Mesenchymal stem cell (in vitro differentiated cells and primary cell): ENCODE measurements at regions not wholly inside any gene's neighbourhood (a gene's known extent, or its start where the extent isn't known, plus 50 kb on each side); places are given as distances from the start of the nearest gene placed in this dataset.
A peak's percentile ranks its signal among the peaks of the same experiment; 100 is the strongest.

Source experiments
- DNase-seq: peaks from one replicate; pipeline ENCODE4 v3.0.0-alpha.2; 2013
- H2AFZ ChIP-seq: one replicate; pipeline ENCODE4 v1.6.1; 2013; ENCODE audit warnings: low read depth, mild to moderate bottlenecking, control low read depth, inconsistent platforms, low read length, moderate library complexity
- H2AK5ac ChIP-seq: 2 replicates; pipeline ENCODE4 v1.6.1; 2013; ENCODE audit warnings: low read length, moderate library complexity, mild to moderate bottlenecking, inconsistent platforms; ENCODE audit not compliant: severe bottlenecking
- H2BK120ac ChIP-seq: one replicate; pipeline ENCODE4 v1.6.1; 2013; ENCODE audit warnings: low read depth, mild to moderate bottlenecking, inconsistent platforms, low read length, moderate library complexity
- H2BK12ac ChIP-seq, 2 experiments: one replicate each; pipeline ENCODE4 v1.6.1; 2013; ENCODE audit warnings: inconsistent platforms in 2 of 2, low read length in 2 of 2, mild to moderate bottlenecking in 2 of 2, moderate library complexity in 2 of 2, control low read depth in 1 of 2
- H2BK15ac ChIP-seq: one replicate; pipeline ENCODE4 v1.6.1; 2013; ENCODE audit warnings: mild to moderate bottlenecking, low read depth, inconsistent platforms; ENCODE audit not compliant: poor library complexity, severe bottlenecking
- H2BK5ac ChIP-seq: 2 replicates; pipeline ENCODE4 v1.6.1; 2013; ENCODE audit warnings: low read depth, mild to moderate bottlenecking, low read length, control low read depth, inconsistent platforms; ENCODE audit not compliant: poor library complexity, severe bottlenecking
- H3K14ac ChIP-seq, 2 experiments: one replicate each; pipeline ENCODE4 v1.6.1; 2013; ENCODE audit warnings: inconsistent platforms in 2 of 2, low read length in 2 of 2, control low read depth in 1 of 2, mild to moderate bottlenecking in 1 of 2, moderate library complexity in 1 of 2
- H3K18ac ChIP-seq, 2 experiments: one replicate each; pipeline ENCODE4 v1.6.1; 2013; ENCODE audit warnings: inconsistent platforms in 2 of 2, low read length in 2 of 2, control low read depth in 1 of 2, low read depth in 1 of 2, mild to moderate bottlenecking in 1 of 2
- H3K23ac ChIP-seq, 2 experiments: one replicate each; pipeline ENCODE4 v1.6.1; 2013; ENCODE audit warnings: inconsistent platforms in 2 of 2, low read length in 2 of 2, mild to moderate bottlenecking in 2 of 2, moderate library complexity in 2 of 2, control low read depth in 1 of 2
- H3K27ac ChIP-seq: 2 replicates; pipeline ENCODE4 v1.5.1; 2013; ENCODE audit warnings: mild to moderate bottlenecking, moderate library complexity, low read length, control low read depth, inconsistent platforms; ENCODE audit not compliant: poor library complexity, severe bottlenecking
- H3K27me3 ChIP-seq, 2 experiments: 2 replicates each; pipeline versions ENCODE4 v1.6.1 to v1.7.0; 2013; ENCODE audit warnings: low read length in 2 of 2, mild to moderate bottlenecking in 2 of 2, moderate library complexity in 2 of 2, control low read depth in 1 of 2, inconsistent platforms in 1 of 2; ENCODE audit not compliant: control insufficient read depth in 1 of 2, insufficient read depth in 1 of 2
- H3K36me3 ChIP-seq, 2 experiments: 2 replicates each; pipeline versions ENCODE4 v1.6.1 to v1.7.0; 2013; ENCODE audit warnings: low read length in 2 of 2, control low read depth in 1 of 2, inconsistent platforms in 1 of 2, low read depth in 1 of 2, mild to moderate bottlenecking in 1 of 2; ENCODE audit not compliant: insufficient read depth in 2 of 2, control insufficient read depth in 1 of 2
- H3K4ac ChIP-seq, 2 experiments: one replicate each; pipeline ENCODE4 v1.6.1; 2013; ENCODE audit warnings: inconsistent platforms in 2 of 2, low read length in 2 of 2, mild to moderate bottlenecking in 2 of 2, moderate library complexity in 2 of 2, control low read depth in 1 of 2, low read depth in 1 of 2
- H3K4me1 ChIP-seq: 2 replicates; pipeline ENCODE4 v1.6.1; 2013; ENCODE audit warnings: low read depth, low read length, control low read depth; ENCODE audit not compliant: control insufficient read depth, insufficient read depth
- H3K4me2 ChIP-seq: 2 replicates; pipeline ENCODE4 v1.6.1; 2013; ENCODE audit warnings: low read length, mild to moderate bottlenecking, inconsistent platforms; ENCODE audit not compliant: poor library complexity, severe bottlenecking
- H3K4me3 ChIP-seq, 2 experiments: 2 replicates each; pipeline versions ENCODE4 v1.5.1 to v1.7.0; 2013; ENCODE audit warnings: low read length in 2 of 2, mild to moderate bottlenecking in 2 of 2, control low read depth in 1 of 2, low read depth in 1 of 2; ENCODE audit not compliant: insufficient read depth in 1 of 2
- H3K79me1 ChIP-seq: replicated peaks from 2 replicates; pipeline ENCODE4 v1.6.1; 2013; ENCODE audit warnings: mild to moderate bottlenecking, control low read depth, low read length, inconsistent platforms; ENCODE audit not compliant: poor library complexity, severe bottlenecking
- H3K9ac ChIP-seq: 2 replicates; pipeline ENCODE4 v1.7.0; 2013; ENCODE audit warnings: mild to moderate bottlenecking, low read length, moderate library complexity
- H3K9me3 ChIP-seq: 2 replicates; pipeline ENCODE4 v1.7.0; 2013; ENCODE audit warnings: mild to moderate bottlenecking, low read length; ENCODE audit not compliant: control insufficient read depth
- H4K8ac ChIP-seq: one replicate; pipeline ENCODE4 v1.6.1; 2013; ENCODE audit warnings: inconsistent platforms, mild to moderate bottlenecking, low read length, moderate library complexity
- H4K91ac ChIP-seq: one replicate; pipeline ENCODE4 v1.6.1; 2013; ENCODE audit warnings: mild to moderate bottlenecking, low read length, inconsistent platforms
- WGBS: methylation state at CpG from one replicate; pipeline ENCODE4 v1.1.7; 2013; ENCODE audit warnings: mixed read lengths; 5-methylcytosine and 5-hydroxymethylcytosine counted together

- no peak overlapping the region for H3K9ac ChIP-seq
- H2AK5ac ChIP-seq, result no peak overlapping the region
- H3K4me3 ChIP-seq, result no peak overlapping the region
- no peak overlapping the region for H3K14ac ChIP-seq
- peaks cover 13% of the 10 kb centered on the region for H3K9me3 ChIP-seq
- H2BK120ac ChIP-seq, result no peak overlapping the region
- H3K4ac ChIP-seq, result no peak overlapping the region
- H3K36me3 ChIP-seq, result no peaks in the 10 kb centered on the region
- no peak for DNase-seq
- H3K23ac ChIP-seq, result no peak overlapping the region
- H3K27ac ChIP-seq, result no peak overlapping the region
- no peak overlapping the region for H2AFZ ChIP-seq
- H4K8ac ChIP-seq, result no peak overlapping the region
- H3K4me2 ChIP-seq, result no peak overlapping the region
- no peak overlapping the region for H2BK12ac ChIP-seq
- no peak overlapping the region for H3K18ac ChIP-seq
- no peaks in the 10 kb centered on the region for H3K27me3 ChIP-seq
- 90% methylated on average over 2 of the region's 2 CpGs for WGBS
- H3K4me1 ChIP-seq, result no peaks in the 10 kb centered on the region
- H2BK5ac ChIP-seq, result no peak overlapping the region
- H3K79me1 ChIP-seq, result no peaks in the 10 kb centered on the region
- no peak overlapping the region for H4K91ac ChIP-seq
- H2BK15ac ChIP-seq, result no peak overlapping the region
Measured at GRCh38 chr4:30024526-30024925, 695.6 kb upstream of the PCDH7 start.

GRCh38 chr4:30028826-30029225 is 691.3 kb upstream of the PCDH7 start:
- no peak overlapping the region for H3K14ac ChIP-seq
- no peak overlapping the region for H2BK5ac ChIP-seq
- H3K18ac ChIP-seq, result no peak overlapping the region
- H2BK12ac ChIP-seq, result no peak overlapping the region
- no peak overlapping the region for H2BK15ac ChIP-seq
- no peaks in the 10 kb centered on the region for H3K27me3 ChIP-seq
- H3K4ac ChIP-seq, result no peak overlapping the region
- H3K4me3 ChIP-seq, result no peak overlapping the region
- peak; percentile 3 for DNase-seq
- H2BK120ac ChIP-seq, result no peak overlapping the region
- no peak overlapping the region for H2AFZ ChIP-seq
- H3K23ac ChIP-seq, result no peak overlapping the region
- no peaks in the 10 kb centered on the region for H3K4me1 ChIP-seq
- no peaks in the 10 kb centered on the region for H3K79me1 ChIP-seq
- no peak overlapping the region for H2AK5ac ChIP-seq
- no peak overlapping the region for H3K27ac ChIP-seq
- no peaks in the 10 kb centered on the region for H3K36me3 ChIP-seq
- H3K9me3 ChIP-seq, result no peaks in the 10 kb centered on the region
- H3K9ac ChIP-seq, result no peak overlapping the region
- no peak overlapping the region for H3K4me2 ChIP-seq
- no peak overlapping the region for H4K91ac ChIP-seq
- no peak overlapping the region for H4K8ac ChIP-seq

GRCh38 chr4:30056016-30056766 is 664.0 kb upstream of the PCDH7 start:
- H2BK5ac ChIP-seq, result no peak overlapping the region
- no peak overlapping the region for H3K27ac ChIP-seq
- no peak overlapping the region for H3K23ac ChIP-seq
- H2BK15ac ChIP-seq, result no peak overlapping the region
- no peaks in the 10 kb centered on the region for H3K79me1 ChIP-seq
- H4K8ac ChIP-seq, result no peak overlapping the region
- no peaks in the 10 kb centered on the region for H3K4me1 ChIP-seq
- DNase-seq, result no peak
- no peak overlapping the region for H2BK120ac ChIP-seq
- H2BK12ac ChIP-seq, result no peak overlapping the region
- H3K9ac ChIP-seq, result no peak overlapping the region
- H3K14ac ChIP-seq, result no peak overlapping the region
- H2AFZ ChIP-seq, result no peak overlapping the region
- H3K36me3 ChIP-seq, result no peaks in the 10 kb centered on the region
- no peak overlapping the region for H2AK5ac ChIP-seq
- H3K27me3 ChIP-seq, result no peaks in the 10 kb centered on the region
- H3K4ac ChIP-seq, result no peak overlapping the region
- WGBS, result 95% methylated on average over 2 of the region's 5 CpGs
- no peak overlapping the region for H3K4me2 ChIP-seq
- H3K4me3 ChIP-seq, result no peak overlapping the region
- no peak overlapping the region for H3K18ac ChIP-seq
- no peaks in the 10 kb centered on the region for H3K9me3 ChIP-seq
- no peak overlapping the region for H4K91ac ChIP-seq

- H2BK15ac ChIP-seq, result no peak overlapping the region
- H3K14ac ChIP-seq, result no peak overlapping the region
- H4K91ac ChIP-seq, result no peak overlapping the region
- H2AFZ ChIP-seq, result no peak overlapping the region
- H3K23ac ChIP-seq, result no peak overlapping the region
- no peaks in the 10 kb centered on the region for H3K9me3 ChIP-seq
- H3K18ac ChIP-seq, result no peak overlapping the region
- 88% methylated on average over 1 of the region's 1 CpG for WGBS
- H3K36me3 ChIP-seq, result no peaks in the 10 kb centered on the region
- no peak overlapping the region for H3K27ac ChIP-seq
- no peaks in the 10 kb centered on the region for H3K79me1 ChIP-seq
- H2BK12ac ChIP-seq, result no peak overlapping the region
- no peak overlapping the region for H3K4me2 ChIP-seq
- H3K4me3 ChIP-seq, result no peak overlapping the region
- H4K8ac ChIP-seq, result no peak overlapping the region
- no peaks in the 10 kb centered on the region for H3K4me1 ChIP-seq
- no peak overlapping the region for H2AK5ac ChIP-seq
- no peak overlapping the region for H3K9ac ChIP-seq
- no peak overlapping the region for H3K4ac ChIP-seq
- no peaks in the 10 kb centered on the region for H3K27me3 ChIP-seq
- H2BK5ac ChIP-seq, result no peak overlapping the region
- H2BK120ac ChIP-seq, result no peak overlapping the region
- DNase-seq, result no peak
Measured at GRCh38 chr4:30068234-30068633, 651.9 kb upstream of the PCDH7 start.
